ENCODE measurements at regions not wholly inside any gene's neighbourhood (a gene's known extent, or its start where the extent isn't known, plus 50 kb on each side); places are given as distances from the start of the nearest gene placed in this dataset.
A peak's percentile ranks its signal among the peaks of the same experiment; 100 is the strongest.

GRCh38 chr2:120829633-120830025 is 94.0 kb downstream of the GLI2 start:
- Mint-ChIP-seq H3K9me3 (no peaks in the 10 kb centered on the region), H3K27ac (no peak overlapping the region), H3K27me3 (ENCODE audit: low read depth) (no peaks in the 10 kb centered on the region), H3K36me3 (peaks cover 2% of the 10 kb centered on the region), H3K4me1 (peaks cover 29% of the 10 kb centered on the region), H3K4me3 (no peak overlapping the region)
- no peak for DNase-seq (ENCODE audit: low spot score in 2 of 2, unreplicated experiment in 2 of 2)
- no peak for TF ChIP-seq CTCF (IDR thresholded peaks at IDR 0.05; ENCODE audit: unreplicated experiment)

GRCh38 chr2:120830096-120830830 is 94.6 kb downstream of the GLI2 start:
- Mint-ChIP-seq H3K9me3 (no peaks in the 10 kb centered on the region), H3K36me3 (peaks cover 2% of the 10 kb centered on the region), H3K27me3 (ENCODE audit: low read depth) (no peaks in the 10 kb centered on the region), H3K4me3 (no peak overlapping the region), H3K4me1 (peaks cover 29% of the 10 kb centered on the region), H3K27ac (peak overlapping the region; percentile 7)
- DNase-seq (ENCODE audit: low spot score in 2 of 2, unreplicated experiment in 2 of 2), result no peak
- TF ChIP-seq CTCF (IDR thresholded peaks at IDR 0.05; ENCODE audit: unreplicated experiment), result no peak

GRCh38 chr2:120831086-120831485 is 95.4 kb downstream of the GLI2 start:
- no peak for TF ChIP-seq CTCF (IDR thresholded peaks at IDR 0.05; ENCODE audit: unreplicated experiment)
- Mint-ChIP-seq H3K36me3 (peaks cover 2% of the 10 kb centered on the region), H3K4me1 (peaks cover 23% of the 10 kb centered on the region), H3K27me3 (ENCODE audit: low read depth) (no peaks in the 10 kb centered on the region), H3K27ac (peak overlapping the region; percentile 7), H3K9me3 (no peaks in the 10 kb centered on the region), H3K4me3 (no peak overlapping the region)
- DNase-seq (ENCODE audit: low spot score in 2 of 2, unreplicated experiment in 2 of 2), result no peak

- Mint-ChIP-seq H3K4me1 (peaks cover 23% of the 10 kb centered on the region), H3K36me3 (peaks cover 3% of the 10 kb centered on the region), H3K27me3 (ENCODE audit: low read depth) (no peaks in the 10 kb centered on the region), H3K9me3 (no peaks in the 10 kb centered on the region), H3K27ac (no peak overlapping the region), H3K4me3 (no peak overlapping the region)
- TF ChIP-seq CTCF (IDR thresholded peaks at IDR 0.05; ENCODE audit: unreplicated experiment), result no peak
- DNase-seq (ENCODE audit: low spot score in 2 of 2, unreplicated experiment in 2 of 2), result no peak
These were observed 96.2 kb downstream of the GLI2 start for GRCh38 chr2:120831891-120832290.

GRCh38 chr2:120832296-120833070 is 96.8 kb downstream of the GLI2 start:
- H3K4me3 Mint-ChIP-seq, result no peak overlapping the region

More at GRCh38 chr2:120832296-120833070, 96.8 kb downstream of the GLI2 start:
- no peak for TF ChIP-seq CTCF (IDR thresholded peaks at IDR 0.05; ENCODE audit: unreplicated experiment)
- no peak for DNase-seq (ENCODE audit: low spot score in 2 of 2, unreplicated experiment in 2 of 2)
- Mint-ChIP-seq H3K36me3 (peaks cover 4% of the 10 kb centered on the region), H3K27ac (no peak overlapping the region), H3K4me1 (peaks cover 23% of the 10 kb centered on the region), H3K27me3 (ENCODE audit: low read depth) (no peaks in the 10 kb centered on the region), H3K9me3 (no peaks in the 10 kb centered on the region)
